WTC11 (cell line): ENCODE measurements at regions not wholly inside any gene's neighbourhood (a gene's known extent, or its start where the extent isn't known, plus 50 kb on each side); places are given as distances from the start of the nearest gene placed in this dataset.

Experiments used
- ATAC-seq: fragments of 200-7000 bp; cut with Tn5 transposase; 2 replicates; pipeline ENCODE4 v1.10.0; 2021; ENCODE audit warnings: mild to moderate bottlenecking, moderate library complexity
- CTCF ChIA-PET: fragments of 300-600 bp; sonication (Branson Sonifier 250); formaldehyde crosslinking; loops from one replicate; lab custom pipeline; 2021; ENCODE audit warnings: antibody characterized with exemption; lab: Charles Lee
- POLR2A ChIA-PET: fragments of 350-600 bp; sonication (Branson Sonifier 250); formaldehyde crosslinking; loops from one replicate; lab custom pipeline; 2021; ENCODE audit warnings: antibody characterized with exemption; lab: Charles Lee
- DNase-seq: peaks from one replicate; pipeline ENCODE4 v3.0.0; 2021; ENCODE audit warnings: low spot score
- H3K27ac Mint-ChIP-seq: 2 replicates; pipeline ENCODE4 v1.8.0; 2021; ENCODE audit warnings: mixed read lengths
- H3K27me3 Mint-ChIP-seq: 2 replicates; pipeline ENCODE4 v1.8.0; 2021; ENCODE audit warnings: low read depth, mild to moderate bottlenecking, moderate library complexity, mixed read lengths
- H3K36me3 Mint-ChIP-seq: 2 replicates; pipeline ENCODE4 v1.8.0; 2021; ENCODE audit warnings: mixed read lengths
- H3K4me1 Mint-ChIP-seq: 2 replicates; pipeline ENCODE4 v1.8.0; 2022; ENCODE audit warnings: mixed read lengths
- H3K4me3 Mint-ChIP-seq: 2 replicates; pipeline ENCODE4 v1.8.0; 2021; ENCODE audit warnings: mild to moderate bottlenecking, moderate library complexity, mixed read lengths
- H3K9me3 Mint-ChIP-seq: 2 replicates; pipeline ENCODE4 v1.8.0; 2021; ENCODE audit warnings: mixed read lengths
- ATF2 ChIP-seq: sonication (generic); formaldehyde crosslinking; IDR thresholded peaks from 2 replicates; pipeline ENCODE4 v1.8.1; 2022; ENCODE audit warnings: low read depth, missing genetic modification reagents, borderline replicate concordance
- E2F4 ChIP-seq: sonication (generic); formaldehyde crosslinking; IDR thresholded peaks from 2 replicates; pipeline ENCODE4 v1.8.1; 2022; ENCODE audit warnings: low read depth, mild to moderate bottlenecking, moderate library complexity, missing genetic modification reagents, borderline replicate concordance
- GABPB1 ChIP-seq: sonication (generic); formaldehyde crosslinking; IDR thresholded peaks from 2 replicates; pipeline ENCODE4 v1.8.1; 2023; ENCODE audit warnings: mild to moderate bottlenecking, missing genetic modification reagents
- GTF2I ChIP-seq: fragments of 250-450 bp; sonication (Bioruptor Pico); conservative IDR thresholded peaks from 2 replicates; pipeline ENCODE4 v1.4.0; 2021; ENCODE audit warnings: mild to moderate bottlenecking
- HMGA2 ChIP-seq: fragments of 250-450 bp; sonication (Bioruptor Pico); IDR thresholded peaks from 2 replicates; pipeline ENCODE4 v1.4.0; 2021; ENCODE audit warnings: mild to moderate bottlenecking, moderate library complexity
- IRF2 ChIP-seq: sonication (generic); formaldehyde crosslinking; IDR thresholded peaks from 2 replicates; pipeline ENCODE4 v1.8.0; 2022; ENCODE audit warnings: low read depth, missing genetic modification reagents, borderline replicate concordance
- NFATC4 ChIP-seq: fragments of 250-450 bp; sonication (Bioruptor Pico); IDR thresholded peaks from 2 replicates; pipeline ENCODE4 v1.9.0; 2021; ENCODE audit warnings: mild to moderate bottlenecking
- NR2C2 ChIP-seq: sonication (generic); formaldehyde crosslinking; IDR thresholded peaks from 2 replicates; pipeline ENCODE4 v1.8.0; 2022; ENCODE audit warnings: mild to moderate bottlenecking, missing genetic modification reagents
- OVOL2 ChIP-seq: fragments of 250-450 bp; sonication (Bioruptor Pico); IDR thresholded peaks from 2 replicates; pipeline ENCODE4 v1.9.0; 2021; ENCODE audit warnings: mild to moderate bottlenecking, borderline replicate concordance
- PRDM15 ChIP-seq: sonication (generic); formaldehyde crosslinking; IDR thresholded peaks from 2 replicates; pipeline ENCODE4 v1.8.0; 2022; ENCODE audit warnings: missing genetic modification reagents
- PRRX2 ChIP-seq: fragments of 250-450 bp; sonication (Bioruptor Pico); IDR thresholded peaks from 2 replicates; pipeline ENCODE4 v1.8.0; 2021; ENCODE audit warnings: mild to moderate bottlenecking
- STAT6 ChIP-seq: sonication (generic); formaldehyde crosslinking; conservative IDR thresholded peaks from 2 replicates; pipeline ENCODE4 v1.8.1; 2023; ENCODE audit warnings: mild to moderate bottlenecking, low read depth, missing genetic modification reagents, moderate library complexity
- USF1 ChIP-seq: sonication (generic); formaldehyde crosslinking; IDR thresholded peaks from 2 replicates; pipeline ENCODE4 v1.8.0; 2022; ENCODE audit warnings: mild to moderate bottlenecking, missing genetic modification reagents
- ZBTB43 ChIP-seq: sonication (generic); formaldehyde crosslinking; IDR thresholded peaks from 2 replicates; pipeline ENCODE4 v1.8.1; 2023; ENCODE audit warnings: mild to moderate bottlenecking, missing genetic modification reagents
- ZMAT4 ChIP-seq: fragments of 250-450 bp; sonication (Bioruptor Pico); IDR thresholded peaks from 2 replicates; pipeline ENCODE4 v1.9.0; 2021; ENCODE audit warnings: mild to moderate bottlenecking
- ZNF232 ChIP-seq: sonication (generic); formaldehyde crosslinking; IDR thresholded peaks from 2 replicates; pipeline ENCODE4 v1.8.0; 2022; ENCODE audit warnings: mild to moderate bottlenecking, missing genetic modification reagents
- ZNF396 ChIP-seq: fragments of 250-450 bp; sonication (Bioruptor Pico); IDR thresholded peaks from 2 replicates; pipeline ENCODE4 v1.8.0; 2021; ENCODE audit warnings: mild to moderate bottlenecking, moderate library complexity, borderline replicate concordance
- ZNF512 ChIP-seq: sonication (generic); formaldehyde crosslinking; IDR thresholded peaks from 2 replicates; pipeline ENCODE4 v1.8.1; 2022; ENCODE audit warnings: missing genetic modification reagents, borderline replicate concordance
- ZNF671 ChIP-seq: fragments of 250-450 bp; sonication (Bioruptor Pico); IDR thresholded peaks from 2 replicates; pipeline ENCODE4 v1.8.0; 2021; ENCODE audit warnings: mild to moderate bottlenecking

- Mint-ChIP-seq H3K4me1 (no peaks in the 10 kb centered on the region), H3K27me3 (no peaks in the 10 kb centered on the region; the same call in 1 of the 2 replicates), H3K9me3 (peaks cover 86% of the 10 kb centered on the region), H3K4me3 (no peak overlapping the region), H3K36me3 (peaks cover 60% of the 10 kb centered on the region), H3K27ac (no peak overlapping the region)
- ATAC-seq (no peak), DNase-seq (no peak)
- CTCF ChIA-PET = no interaction called here
- POLR2A ChIA-PET = no interaction called here
- TF ChIP-seq IRF2 (no peak), E2F4 (no peak), ZNF512 (no peak), NR2C2 (no peak), ZNF671 (CRISPR knock-in tag) (no peak), NFATC4 (CRISPR knock-in tag) (no peak), HMGA2 (CRISPR knock-in tag) (no peak), ATF2 (CRISPR knock-in tag) (no peak), GABPB1 (CRISPR knock-in tag) (no peak), PRDM15 (CRISPR knock-in tag) (no peak), ZNF396 (CRISPR knock-in tag) (no peak), STAT6 (CRISPR knock-in tag) (no peak), GTF2I (CRISPR knock-in tag) (no peak), PRRX2 (CRISPR knock-in tag) (no peak), OVOL2 (CRISPR knock-in tag) (no peak), USF1 (CRISPR knock-in tag) (no peak), ZMAT4 (CRISPR knock-in tag) (no peak), ZNF232 (no peak), ZBTB43 (CRISPR knock-in tag) (no peak)
Observed at GRCh38 chr16:8084882-8085281, 505.4 kb downstream of the TMEM114 start.
